ENCODE measurements at regions not wholly inside any gene's neighbourhood (a gene's known extent, or its start where the extent isn't known, plus 50 kb on each side); places are given as distances from the start of the nearest gene placed in this dataset.

- Histone ChIP-seq H3K4me3 (ENCODE audit: low read length) (no peak overlapping the region), H3K27me3 (ENCODE audit: low read depth, low read length) (0 out of 2 replicates have a peak, but pooled peaks cover 6% of the 10 kb centered on the region), H3K4me1 (ENCODE audit: low read length) (peaks cover 18% of the 10 kb centered on the region), H4K20me1 (ENCODE audit: insufficient read depth, low read length) (no peaks in the 10 kb centered on the region), H3K4me2 (ENCODE audit: low read length) (no peak overlapping the region), H3K36me3 (replicated peaks; ENCODE audit: low read depth, low read length) (no peaks in the 10 kb centered on the region), H3K9me3 (ENCODE audit: insufficient read depth, low read length) (no peaks in the 10 kb centered on the region), H3K9ac (ENCODE audit: low read length) (no peak overlapping the region), H3K27ac (ENCODE audit: low read length) (no peak overlapping the region), H2AFZ (ENCODE audit: low read depth, low read length) (no peak overlapping the region), H3K79me2 (ENCODE audit: low read length) (no peaks in the 10 kb centered on the region)
- TF ChIP-seq CTCF (IDR thresholded peaks at IDR 0.05; ENCODE audit: low read depth, low read length) = no peak
- TF ChIP-seq EZH2phosphoT487 (IDR thresholded peaks at IDR 0.05; ENCODE audit: low read depth) = no peak
These were observed 156.3 kb upstream of the SLC1A4 start for GRCh38 chr2:64832936-64833335.

GRCh38 chr2:64836566-64836965 lies 152.6 kb upstream of the SLC1A4 start:
- no peak overlapping the region for H2AFZ ChIP-seq (ENCODE audit: low read depth, low read length)
- peaks cover 37% of the 10 kb centered on the region for H3K4me1 ChIP-seq (ENCODE audit: low read length)
- H4K20me1 ChIP-seq (ENCODE audit: insufficient read depth, low read length) = no peaks in the 10 kb centered on the region
- 0 out of 2 replicates have a peak, but pooled peaks cover 6% of the 10 kb centered on the region for H3K27me3 ChIP-seq (ENCODE audit: low read depth, low read length)
- no peaks in the 10 kb centered on the region for H3K9me3 ChIP-seq (ENCODE audit: insufficient read depth, low read length)
- no peak overlapping the region for H3K27ac ChIP-seq (ENCODE audit: low read length)
- no peaks in the 10 kb centered on the region for H3K79me2 ChIP-seq (ENCODE audit: low read length)
- TF ChIP-seq EZH2phosphoT487 (IDR thresholded peaks at IDR 0.05; ENCODE audit: low read depth) (no peak), CTCF (IDR thresholded peaks at IDR 0.05; ENCODE audit: low read depth, low read length) (no peak)
- H3K4me2 ChIP-seq (ENCODE audit: low read length) = no peak overlapping the region
- H3K36me3 ChIP-seq (replicated peaks; ENCODE audit: low read depth, low read length) = no peaks in the 10 kb centered on the region
- no peak overlapping the region for H3K4me3 ChIP-seq (ENCODE audit: low read length)
- no peak overlapping the region for H3K9ac ChIP-seq (ENCODE audit: low read length)

GRCh38 chr2:64837116-64837731 lies 152.0 kb upstream of the SLC1A4 start:
- H3K4me3 ChIP-seq (ENCODE audit: low read length) = no peak overlapping the region
- H3K9ac ChIP-seq (ENCODE audit: low read length) = no peak overlapping the region
- no peak overlapping the region for H3K4me2 ChIP-seq (ENCODE audit: low read length)
- H4K20me1 ChIP-seq (ENCODE audit: insufficient read depth, low read length) = no peaks in the 10 kb centered on the region
- no peak for TF ChIP-seq EZH2phosphoT487 (IDR thresholded peaks at IDR 0.05; ENCODE audit: low read depth)
- no peak for TF ChIP-seq CTCF (IDR thresholded peaks at IDR 0.05; ENCODE audit: low read depth, low read length)
- H2AFZ ChIP-seq (ENCODE audit: low read depth, low read length) = no peak overlapping the region
- H3K4me1 ChIP-seq (ENCODE audit: low read length) = peaks cover 37% of the 10 kb centered on the region
- 0 out of 2 replicates have a peak, but pooled peaks cover 6% of the 10 kb centered on the region for H3K27me3 ChIP-seq (ENCODE audit: low read depth, low read length)
- no peaks in the 10 kb centered on the region for H3K79me2 ChIP-seq (ENCODE audit: low read length)
- no peaks in the 10 kb centered on the region for H3K36me3 ChIP-seq (replicated peaks; ENCODE audit: low read depth, low read length)
- no peaks in the 10 kb centered on the region for H3K9me3 ChIP-seq (ENCODE audit: insufficient read depth, low read length)
- no peak overlapping the region for H3K27ac ChIP-seq (ENCODE audit: low read length)

- Histone ChIP-seq H3K79me2 (ENCODE audit: low read length) (no peaks in the 10 kb centered on the region), H2AFZ (ENCODE audit: low read depth, low read length) (no peak overlapping the region; the same call in 1 of the 2 replicates), H3K9me3 (ENCODE audit: insufficient read depth, low read length) (no peaks in the 10 kb centered on the region), H3K4me3 (ENCODE audit: low read length) (no peak overlapping the region), H3K36me3 (replicated peaks; ENCODE audit: low read depth, low read length) (no peaks in the 10 kb centered on the region), H3K4me1 (ENCODE audit: low read length) (peaks cover 38% of the 10 kb centered on the region), H3K27me3 (ENCODE audit: low read depth, low read length) (0 out of 2 replicates have a peak, but pooled peaks cover 6% of the 10 kb centered on the region), H3K27ac (ENCODE audit: low read length) (no peak overlapping the region), H3K4me2 (ENCODE audit: low read length) (peak overlapping the region; percentile 23), H4K20me1 (ENCODE audit: insufficient read depth, low read length) (no peaks in the 10 kb centered on the region), H3K9ac (ENCODE audit: low read length) (no peak overlapping the region)
- TF ChIP-seq EZH2phosphoT487 (IDR thresholded peaks at IDR 0.05; ENCODE audit: low read depth) (no peak), CTCF (IDR thresholded peaks at IDR 0.05; ENCODE audit: low read depth, low read length) (no peak)
These were observed 151.1 kb upstream of the SLC1A4 start for GRCh38 chr2:64837925-64838641.
